IPS-20b (cell line): ENCODE measurements at regions not wholly inside any gene's neighbourhood (a gene's known extent, or its start where the extent isn't known, plus 50 kb on each side); places are given as distances from the start of the nearest gene placed in this dataset.

Experiments
- H3K27ac ChIP-seq: one replicate; pipeline ENCODE4 v1.5.1; 2013; ENCODE audit warnings: low read length
- H3K27me3 ChIP-seq: 2 replicates; pipeline ENCODE4 v1.6.1; 2013; ENCODE audit warnings: mild to moderate bottlenecking, low read length, inconsistent platforms; ENCODE audit not compliant: insufficient read depth
- H3K36me3 ChIP-seq: 2 replicates; pipeline ENCODE4 v1.6.1; 2013; ENCODE audit warnings: low read depth, mild to moderate bottlenecking, inconsistent platforms, low read length, moderate library complexity; ENCODE audit not compliant: insufficient read depth
- H3K4me1 ChIP-seq: 2 replicates; pipeline ENCODE4 v1.6.1; 2013; ENCODE audit warnings: mild to moderate bottlenecking, control low read depth, inconsistent platforms, low read length, moderate library complexity; ENCODE audit not compliant: insufficient read depth
- H3K4me3 ChIP-seq: 2 replicates; pipeline ENCODE4 v1.5.1; 2013; ENCODE audit warnings: mild to moderate bottlenecking, low read length, inconsistent platforms
- H3K9ac ChIP-seq: 2 replicates; pipeline ENCODE4 v1.6.1; 2013; ENCODE audit warnings: low read depth, mild to moderate bottlenecking, inconsistent platforms, low read length, moderate library complexity
- H3K9me3 ChIP-seq: 2 replicates; pipeline ENCODE4 v1.6.1; 2013; ENCODE audit warnings: mild to moderate bottlenecking, low read depth, low read length, inconsistent platforms; ENCODE audit not compliant: insufficient read depth

- Histone ChIP-seq H3K9me3 (no peaks in the 10 kb centered on the region), H3K27ac (no peak overlapping the region), H3K27me3 (no peaks in the 10 kb centered on the region), H3K4me3 (no peak overlapping the region), H3K4me1 (no peaks in the 10 kb centered on the region), H3K36me3 (no peaks in the 10 kb centered on the region), H3K9ac (no peak overlapping the region)
These were observed 193.9 kb downstream of the ANAPC10 start for GRCh38 chr4:144903953-144904711.

GRCh38 chr4:144905286-144905685, 192.7 kb downstream of the ANAPC10 start:
- Histone ChIP-seq H3K27ac (no peak overlapping the region), H3K9ac (no peak overlapping the region), H3K36me3 (no peaks in the 10 kb centered on the region), H3K27me3 (no peaks in the 10 kb centered on the region), H3K4me1 (no peaks in the 10 kb centered on the region), H3K9me3 (no peaks in the 10 kb centered on the region), H3K4me3 (no peak overlapping the region)

- Histone ChIP-seq H3K4me1 (no peaks in the 10 kb centered on the region), H3K9ac (no peak overlapping the region), H3K36me3 (no peaks in the 10 kb centered on the region), H3K9me3 (no peaks in the 10 kb centered on the region), H3K4me3 (no peak overlapping the region), H3K27ac (no peak overlapping the region), H3K27me3 (no peaks in the 10 kb centered on the region)
These were observed 191.6 kb downstream of the ANAPC10 start for GRCh38 chr4:144906181-144906925.

- no peak overlapping the region for H3K9ac ChIP-seq
- H3K4me3 ChIP-seq = no peak overlapping the region
- H3K27me3 ChIP-seq = no peaks in the 10 kb centered on the region
- H3K4me1 ChIP-seq = no peaks in the 10 kb centered on the region
- H3K9me3 ChIP-seq = no peaks in the 10 kb centered on the region
- no peak overlapping the region for H3K27ac ChIP-seq
- no peaks in the 10 kb centered on the region for H3K36me3 ChIP-seq
These were observed 187.3 kb downstream of the ANAPC10 start for GRCh38 chr4:144910723-144911122.
